HG03520 (cell line): ENCODE measurements at regions not wholly inside any gene's neighbourhood (a gene's known extent, or its start where the extent isn't known, plus 50 kb on each side); places are given as distances from the start of the nearest gene placed in this dataset.
"Not testable (repeated sequence)": the region's sequence is repeated elsewhere in the genome, so short reads cannot be mapped to it uniquely, and the experiment has no call there.

Source experiments
- ATAC-seq: cut with Tn5 transposase; IDR thresholded peaks from one replicate; pipeline ENCODE4 v1.9.1; 2021; ENCODE audit warnings: mild to moderate bottlenecking, moderate library complexity; ENCODE audit not compliant: unreplicated experiment

DNA sequence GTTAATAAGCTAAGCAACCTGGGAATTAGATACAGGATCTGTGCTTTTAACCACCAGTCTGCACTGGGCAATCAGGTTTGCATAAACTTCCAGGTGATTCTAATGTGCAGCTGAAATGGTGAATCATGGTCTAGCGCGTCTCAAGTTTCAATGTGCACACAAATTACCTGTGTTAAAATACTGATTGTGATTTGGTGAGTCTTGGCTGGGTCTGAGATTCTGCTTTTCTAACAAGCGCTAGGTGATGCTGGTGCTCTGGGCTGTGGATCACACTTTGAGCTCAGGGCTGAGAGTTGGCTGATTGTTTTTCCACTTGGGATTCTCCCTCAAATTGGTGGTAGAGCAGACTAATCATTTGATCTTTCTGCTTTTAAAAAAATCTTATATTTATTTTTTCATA, 124.8 kb downstream of the C12orf75 start:
- ATAC-seq, result no peak

DNA sequence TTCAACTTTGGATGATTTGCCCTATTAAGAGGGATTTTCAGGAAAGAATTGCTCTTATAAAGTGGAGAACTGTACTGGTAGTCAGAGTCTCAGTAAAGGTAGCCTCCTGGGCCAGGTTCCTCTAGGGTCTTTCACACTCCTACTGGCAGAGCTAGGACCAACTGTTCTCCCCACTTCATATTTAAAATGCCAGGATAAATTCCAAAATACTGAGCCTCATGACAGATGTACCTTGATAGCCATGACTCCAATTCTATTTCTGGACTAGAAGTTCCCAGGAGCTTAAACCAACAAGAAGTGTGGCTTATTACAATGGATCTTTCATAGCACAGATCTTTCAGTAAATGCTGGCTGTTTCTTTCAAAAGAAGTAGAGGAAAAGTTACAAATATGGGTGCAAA, 126.5 kb downstream of the C12orf75 start:
- ATAC-seq, result no peak

DNA sequence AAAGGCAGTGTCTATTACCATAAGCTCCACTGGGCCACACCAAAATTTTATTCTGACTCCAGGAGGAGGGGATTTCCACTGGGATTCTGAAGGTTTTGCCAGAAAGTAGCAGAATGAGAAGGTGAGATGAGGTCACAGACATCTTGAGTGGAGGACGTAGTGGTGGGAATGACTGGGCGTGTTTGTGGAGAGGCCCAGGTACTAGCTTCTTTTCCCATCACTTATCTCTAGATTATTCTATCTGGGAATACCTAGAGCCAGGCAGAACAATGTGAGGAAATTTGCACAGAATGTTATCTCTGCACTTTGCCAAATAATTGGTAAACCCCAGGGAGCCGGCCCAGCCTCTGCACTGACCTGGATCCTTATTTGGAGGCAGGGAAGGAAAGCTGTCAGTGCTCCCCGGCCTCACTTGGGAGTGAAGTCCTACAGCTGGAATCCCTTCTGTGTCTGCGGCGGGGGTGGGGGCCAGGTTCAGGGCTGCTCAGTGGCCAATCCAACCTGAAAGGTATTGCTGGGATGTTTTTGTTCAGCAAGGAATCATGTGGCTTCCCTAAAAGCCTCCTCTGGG, 129.4 kb downstream of the C12orf75 start:
- ATAC-seq, result no peak

DNA sequence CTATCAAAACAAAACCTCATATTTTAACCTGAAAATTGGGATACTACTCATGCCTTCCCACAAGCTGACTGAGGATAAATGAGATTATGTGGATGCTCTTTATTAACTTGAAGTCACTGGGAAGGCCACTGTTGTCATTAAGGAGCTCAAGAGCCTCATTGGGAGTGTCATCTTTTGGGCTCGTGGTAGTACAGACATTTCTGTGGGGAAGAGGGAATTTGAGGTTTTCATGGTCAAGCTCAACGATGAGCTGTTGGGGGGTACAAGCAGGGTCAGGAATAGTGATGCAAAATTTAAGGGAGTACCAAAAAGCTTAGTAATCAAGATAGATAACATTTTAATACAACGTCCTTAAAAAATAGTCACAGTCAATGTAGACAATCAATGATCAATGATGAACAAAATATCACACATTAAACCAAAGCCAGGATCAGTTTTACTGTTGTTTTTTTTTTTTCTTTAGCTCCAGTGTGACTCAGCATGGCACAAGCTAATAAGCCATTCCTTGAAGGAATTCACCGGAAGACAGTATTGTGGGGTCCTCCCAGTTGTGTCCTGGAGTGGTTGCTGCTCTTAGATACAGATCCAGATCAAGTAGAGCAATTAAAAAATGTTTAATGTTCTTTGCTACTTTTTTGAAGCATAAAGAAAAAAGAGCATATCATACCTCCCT, 130.9 kb downstream of the C12orf75 start:
- ATAC-seq, result no peak

DNA sequence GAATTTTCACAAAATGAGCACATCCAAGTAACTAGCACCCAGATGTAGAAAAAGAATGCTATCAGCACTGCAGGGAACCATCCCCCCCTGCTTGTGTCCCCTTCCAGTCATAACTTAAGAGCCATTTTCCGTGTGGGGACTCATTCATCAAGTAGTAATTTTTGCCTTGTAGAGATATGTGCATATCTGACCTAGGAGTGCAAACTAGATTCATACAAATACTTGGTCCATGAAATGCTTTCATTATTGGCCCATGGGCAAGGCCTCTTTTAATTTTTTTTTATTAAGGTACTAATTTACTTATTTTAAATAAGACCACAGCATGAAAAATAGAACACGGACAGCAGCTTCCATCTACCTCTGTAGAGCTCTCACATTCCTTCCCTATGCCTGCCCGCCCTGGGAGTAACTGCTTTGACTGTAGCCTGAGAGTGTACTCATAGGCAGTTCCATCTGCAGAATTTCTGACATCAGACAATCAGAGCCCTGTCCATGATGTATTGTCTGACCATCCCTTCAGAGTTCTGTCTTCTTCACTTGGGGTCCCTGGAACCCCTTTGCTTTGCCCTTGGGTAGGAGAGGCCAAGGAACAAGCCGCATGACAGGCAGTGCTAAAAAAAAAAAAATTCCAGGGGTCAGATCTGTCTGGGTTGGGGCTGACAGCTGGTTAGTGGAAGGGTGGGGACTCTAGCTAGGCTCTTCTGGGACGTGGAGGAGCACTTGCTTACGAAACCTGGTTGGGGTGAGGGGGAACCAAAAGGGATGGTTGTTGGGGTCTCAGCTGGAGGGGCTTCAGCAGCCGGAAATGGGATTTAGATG, 131.7 kb downstream of the C12orf75 start:
- ATAC-seq, result no peak

DNA sequence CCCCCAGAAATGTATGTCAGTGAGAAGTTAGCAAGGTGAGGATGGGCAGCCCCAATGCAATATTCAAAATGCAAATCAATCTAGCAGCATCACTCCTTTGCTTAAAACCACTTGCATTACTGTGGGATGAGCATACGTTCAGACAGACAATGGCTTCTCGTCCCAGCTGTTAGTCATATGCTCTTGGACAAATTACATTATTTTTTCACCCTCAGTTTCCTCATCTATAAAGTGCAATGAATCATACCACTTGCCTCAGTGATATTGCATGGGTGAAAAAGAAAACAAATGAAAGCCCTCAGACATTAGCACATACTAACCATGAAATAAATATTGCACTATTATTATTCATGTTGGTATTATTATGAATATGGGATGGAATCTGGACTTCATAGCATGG, 132.3 kb downstream of the C12orf75 start:
- no peak for ATAC-seq

DNA sequence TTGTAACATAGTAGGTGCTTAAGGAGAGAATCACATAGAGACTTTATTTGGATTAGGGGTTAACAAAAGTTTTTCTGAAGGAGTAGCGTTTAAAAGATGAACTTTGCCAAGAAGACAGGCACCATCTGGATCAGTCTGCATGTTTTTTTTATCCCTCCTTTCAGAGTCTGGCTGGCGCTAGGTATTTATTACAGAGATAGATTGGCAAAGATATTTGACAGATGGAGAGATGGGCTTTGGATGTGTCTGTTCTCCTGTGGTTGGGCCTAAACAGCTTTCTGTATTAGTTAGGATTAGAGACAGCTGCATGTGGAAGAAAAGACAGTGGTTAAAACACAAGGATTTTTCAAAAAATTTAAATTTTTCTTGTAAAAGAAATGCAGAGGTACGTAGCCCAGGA, 133.9 kb downstream of the C12orf75 start:
- ATAC-seq, result no peak

DNA sequence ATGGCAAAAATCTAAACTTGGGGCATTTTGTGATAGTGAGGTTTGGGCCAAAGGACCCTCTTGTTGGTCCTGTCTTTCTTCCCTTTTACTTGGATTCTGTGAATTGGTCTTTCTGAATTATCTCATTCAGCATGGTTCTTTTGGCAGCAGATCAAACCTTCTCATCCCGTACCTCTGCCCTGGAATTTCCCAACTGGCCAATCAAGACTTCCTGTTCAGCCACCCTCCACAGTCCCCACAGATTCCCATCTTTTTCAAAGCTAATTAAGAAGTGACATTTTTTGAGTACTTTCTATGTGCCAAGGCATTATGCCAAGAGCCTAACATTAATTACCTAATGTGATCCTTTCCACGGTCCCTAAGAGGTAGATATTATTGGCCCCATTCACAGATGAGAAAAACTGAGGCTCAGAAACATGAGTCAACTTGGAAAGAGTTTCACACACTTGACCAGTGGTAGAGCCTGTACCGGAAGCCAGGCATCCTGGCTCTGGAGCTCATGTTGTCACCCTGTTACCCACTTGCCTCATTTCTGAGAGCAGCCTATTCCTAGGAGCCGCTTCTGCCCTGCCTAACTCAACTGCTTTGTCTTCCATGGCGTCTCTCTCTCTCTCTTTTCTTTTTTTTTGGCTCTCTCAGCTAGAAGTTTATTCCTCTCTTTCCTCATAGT, 135.9 kb downstream of the C12orf75 start:
- ATAC-seq, result no peak

- no peak for ATAC-seq
These were observed 136.6 kb downstream of the C12orf75 start for GRCh38 chr12:105466901-105467598.

- ATAC-seq, result no peak
These were observed 137.3 kb downstream of the C12orf75 start for GRCh38 chr12:105467710-105468366.

- no peak for ATAC-seq
These were observed 138.0 kb downstream of the C12orf75 start for GRCh38 chr12:105468464-105468863.

DNA sequence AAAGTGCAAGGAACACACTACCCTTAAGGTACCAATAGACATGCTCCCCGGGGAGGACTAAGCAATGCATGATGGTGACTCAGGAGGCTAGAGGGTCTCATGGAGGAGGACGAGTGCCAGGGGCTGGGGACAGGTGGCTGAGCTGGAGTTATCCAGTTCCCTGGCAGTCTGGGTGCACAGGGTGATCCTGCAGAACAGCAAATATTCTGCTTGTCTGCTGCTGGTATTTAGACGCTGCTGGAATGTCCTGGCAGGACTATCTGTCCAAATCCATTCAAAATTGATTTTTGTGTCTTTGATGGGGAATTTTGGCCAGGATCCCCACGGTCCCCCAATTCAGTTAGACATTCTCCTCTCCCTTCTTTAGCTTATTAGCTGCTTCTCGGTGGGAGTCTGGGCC, 138.7 kb downstream of the C12orf75 start:
- ATAC-seq, result no peak

DNA sequence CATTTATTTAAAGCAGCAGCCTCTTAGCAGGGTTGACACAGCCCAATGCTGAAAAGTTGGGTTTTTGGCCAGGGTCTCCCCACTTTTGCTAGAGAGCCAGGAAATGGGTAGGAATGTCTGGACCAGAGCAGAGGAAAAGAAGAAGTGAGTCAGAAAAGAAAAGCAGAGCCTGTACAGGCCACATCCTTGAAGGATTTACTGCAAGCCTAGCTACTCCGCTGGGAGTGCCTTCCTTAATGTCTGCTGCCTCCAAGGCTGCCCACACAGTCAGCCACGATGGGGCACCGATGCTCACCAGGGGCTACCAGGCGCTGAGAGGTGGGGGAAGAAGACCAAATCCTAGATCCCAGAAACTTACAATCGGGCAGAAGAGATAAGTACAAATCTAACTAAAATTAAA, 139.2 kb downstream of the C12orf75 start:
- no peak for ATAC-seq

DNA sequence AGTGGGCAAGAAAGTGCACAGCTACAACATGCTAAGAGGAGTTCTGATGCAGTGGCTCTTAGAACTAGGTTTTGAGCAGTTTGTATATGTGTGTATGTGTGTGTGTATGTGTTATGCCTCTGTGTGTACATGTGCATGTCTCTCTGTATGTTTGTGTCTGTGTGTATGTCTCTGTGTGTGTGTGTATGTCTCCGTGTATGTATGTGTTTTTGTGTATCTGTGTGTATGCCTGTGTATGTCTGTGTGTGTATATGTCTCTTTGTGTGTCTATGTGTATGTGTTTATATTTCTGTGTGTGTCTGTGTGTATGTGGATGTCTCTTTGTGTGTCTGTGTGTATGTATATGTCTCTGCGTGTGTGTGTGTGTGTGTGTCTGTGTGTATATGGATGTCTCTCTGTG, 139.6 kb downstream of the C12orf75 start:
- no peak for ATAC-seq

GRCh38 chr12:105470601-105471000, 140.1 kb downstream of the C12orf75 start:
- no peak for ATAC-seq

DNA sequence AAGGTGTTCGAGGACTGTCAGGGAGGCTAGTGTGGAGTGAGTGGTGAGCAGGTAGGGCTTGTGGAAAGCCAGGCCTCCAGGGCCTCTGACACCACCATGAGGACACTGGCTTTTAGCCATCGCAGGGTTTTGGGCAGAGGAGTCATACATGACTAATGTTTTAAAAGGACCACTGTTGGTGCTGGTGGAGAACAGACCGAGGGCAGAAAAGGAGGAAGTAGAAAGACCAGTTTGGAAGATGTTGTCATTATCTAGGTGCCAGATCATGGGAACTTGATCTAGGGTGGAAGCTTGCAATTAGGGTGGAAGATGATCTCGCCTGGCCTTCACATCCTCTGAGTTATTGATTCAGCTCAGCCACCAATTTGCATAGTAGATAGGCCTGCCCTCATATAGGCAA, 144.2 kb downstream of the C12orf75 start:
- no peak for ATAC-seq

- peak; percentile 64 for ATAC-seq
These were observed 146.1 kb downstream of the C12orf75 start for GRCh38 chr12:105476616-105477015.

DNA sequence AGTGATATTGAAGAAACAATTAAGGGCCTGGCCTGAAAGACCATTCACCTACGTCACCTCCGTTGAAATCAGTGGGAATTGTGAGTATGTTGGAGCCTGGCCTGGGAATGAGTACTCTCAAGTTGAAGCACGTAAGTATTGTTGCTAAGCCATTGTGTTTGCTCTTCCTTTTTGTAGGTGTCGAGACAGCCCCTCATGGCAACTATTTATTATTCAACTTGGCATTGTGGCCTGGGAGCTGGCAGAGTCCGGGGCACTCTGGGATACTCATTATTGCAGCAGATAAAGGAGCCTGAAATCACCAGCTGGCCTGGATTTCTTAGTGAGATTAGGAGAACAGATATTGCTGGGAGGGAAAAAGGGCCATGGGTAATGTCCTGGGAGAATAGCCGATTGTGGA, 147.4 kb downstream of the C12orf75 start:
- ATAC-seq, result no peak

- ATAC-seq, result not testable (repeated sequence)
These were observed 148.3 kb downstream of the C12orf75 start for GRCh38 chr12:105478788-105479187.

- no peak for ATAC-seq
These were observed 149.2 kb downstream of the C12orf75 start for GRCh38 chr12:105479710-105480109.
